ENCODE measurements at regions not wholly inside any gene's neighbourhood (a gene's known extent, or its start where the extent isn't known, plus 50 kb on each side); places are given as distances from the start of the nearest gene placed in this dataset.
"Not testable (repeated sequence)": the region's sequence is repeated elsewhere in the genome, so short reads cannot be mapped to it uniquely, and the experiment has no call there.

- DNase-seq, result no peak
Observed at GRCh38 chr20:6692566-6693173, 74.8 kb upstream of the BMP2 start.

GRCh38 chr20:6691516-6691915, 76.0 kb upstream of the BMP2 start:
- no peak for DNase-seq

GRCh38 chr20:6689339-6689973, 78.0 kb upstream of the BMP2 start:
- no peak for DNase-seq

- DNase-seq, result no peak
Observed at GRCh38 chr20:6686171-6686570, 81.3 kb upstream of the BMP2 start.

DNA sequence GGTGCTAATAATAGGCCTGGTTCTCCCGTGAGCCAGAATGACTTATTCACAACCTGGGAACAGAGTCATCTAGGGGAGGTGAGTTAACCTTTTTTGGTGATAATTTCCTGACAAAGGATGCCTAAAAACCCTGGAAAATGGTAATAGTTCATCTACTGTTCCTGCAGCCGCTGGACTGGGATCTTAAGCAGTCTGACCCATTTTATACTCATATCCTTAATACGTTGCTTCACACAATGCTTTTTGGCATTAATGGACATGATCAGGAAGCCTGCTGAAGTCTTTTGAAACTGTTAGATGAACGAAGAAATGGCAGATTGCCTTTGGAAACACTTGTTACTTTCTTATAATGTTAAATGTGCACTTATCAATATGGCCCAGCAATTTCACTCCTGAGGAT, 81.9 kb upstream of the BMP2 start:
- no peak for DNase-seq

- no peak for DNase-seq
Observed at GRCh38 chr20:6685181-6685582, 82.3 kb upstream of the BMP2 start.

DNA sequence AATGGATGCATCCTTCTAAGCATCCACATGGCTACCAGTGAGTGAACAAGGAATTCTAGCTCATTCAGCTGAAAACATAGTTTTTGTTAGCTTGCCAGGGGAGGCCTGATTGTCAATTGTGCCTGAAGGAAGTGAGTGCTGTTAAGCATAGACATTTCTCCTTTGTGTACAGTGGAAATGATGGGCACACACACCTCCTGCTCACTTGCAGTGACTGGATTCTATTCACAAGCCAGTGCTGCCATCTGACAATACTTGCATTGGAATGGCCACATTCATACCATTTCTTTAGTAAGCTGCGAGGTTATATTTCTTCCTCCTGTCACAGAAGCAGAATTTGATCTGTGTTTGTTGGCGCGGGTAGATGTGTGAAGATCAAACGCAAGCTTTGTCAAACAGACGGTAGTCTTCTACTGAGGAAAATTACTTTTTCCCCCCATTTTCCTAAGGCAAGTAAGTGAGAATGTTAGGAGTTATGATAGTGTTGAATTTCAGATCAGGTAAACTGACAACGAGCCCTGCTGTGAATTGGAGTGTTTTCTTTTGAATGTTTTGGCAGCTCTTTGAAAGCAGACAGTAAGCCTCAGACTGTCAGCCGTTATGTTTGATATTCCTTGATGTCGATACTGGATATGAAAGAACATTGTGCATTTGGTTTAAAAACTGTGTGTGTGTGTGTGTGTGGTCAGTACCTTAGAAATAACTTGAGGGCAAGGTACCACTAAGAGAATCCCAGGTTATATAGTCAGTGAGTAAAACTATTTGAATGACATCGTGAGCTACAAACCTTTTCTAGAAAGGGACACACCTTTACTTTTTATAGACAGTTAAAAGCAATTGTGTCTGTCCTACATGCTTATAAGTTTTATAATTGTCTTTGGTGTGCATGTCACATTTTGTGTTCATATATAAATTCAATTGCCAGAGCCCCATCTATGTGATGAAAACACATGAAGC, 84.2 kb upstream of the BMP2 start:
- DNase-seq, result no peak

GRCh38 chr20:6680854-6681253, 86.6 kb upstream of the BMP2 start:
- no peak for DNase-seq

- DNase-seq, result no peak
Observed at GRCh38 chr20:6680441-6680840, 87.0 kb upstream of the BMP2 start.

GRCh38 chr20:6679086-6679485, 88.4 kb upstream of the BMP2 start:
- no peak for DNase-seq

- DNase-seq, result no peak
Observed at GRCh38 chr20:6678101-6678500, 89.4 kb upstream of the BMP2 start.

- DNase-seq, result no peak
Observed at GRCh38 chr20:6674831-6675230, 92.7 kb upstream of the BMP2 start.

GRCh38 chr20:6673071-6673470, 94.4 kb upstream of the BMP2 start:
- DNase-seq, result no peak

- no peak for DNase-seq
Observed at GRCh38 chr20:6671829-6672228, 95.7 kb upstream of the BMP2 start.

DNA sequence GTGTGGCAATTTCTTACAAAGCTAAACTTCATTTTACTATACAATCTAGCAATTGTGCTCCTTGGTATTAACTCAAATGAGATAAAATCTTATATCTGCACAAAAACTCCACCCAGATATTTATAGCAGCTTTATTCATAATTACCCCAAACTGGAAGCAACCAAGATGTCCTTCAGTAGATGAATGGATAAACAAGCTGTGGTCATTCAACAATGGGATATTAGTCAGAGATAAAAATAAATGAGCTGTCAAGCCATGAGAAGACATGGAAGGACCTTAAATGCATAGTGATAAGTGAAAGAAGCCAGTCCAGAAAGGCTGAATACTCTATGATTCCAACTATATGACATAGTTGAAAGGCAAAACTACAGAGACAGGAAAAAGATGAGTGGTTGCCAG, 98.9 kb upstream of the BMP2 start:
- no peak for DNase-seq

DNA sequence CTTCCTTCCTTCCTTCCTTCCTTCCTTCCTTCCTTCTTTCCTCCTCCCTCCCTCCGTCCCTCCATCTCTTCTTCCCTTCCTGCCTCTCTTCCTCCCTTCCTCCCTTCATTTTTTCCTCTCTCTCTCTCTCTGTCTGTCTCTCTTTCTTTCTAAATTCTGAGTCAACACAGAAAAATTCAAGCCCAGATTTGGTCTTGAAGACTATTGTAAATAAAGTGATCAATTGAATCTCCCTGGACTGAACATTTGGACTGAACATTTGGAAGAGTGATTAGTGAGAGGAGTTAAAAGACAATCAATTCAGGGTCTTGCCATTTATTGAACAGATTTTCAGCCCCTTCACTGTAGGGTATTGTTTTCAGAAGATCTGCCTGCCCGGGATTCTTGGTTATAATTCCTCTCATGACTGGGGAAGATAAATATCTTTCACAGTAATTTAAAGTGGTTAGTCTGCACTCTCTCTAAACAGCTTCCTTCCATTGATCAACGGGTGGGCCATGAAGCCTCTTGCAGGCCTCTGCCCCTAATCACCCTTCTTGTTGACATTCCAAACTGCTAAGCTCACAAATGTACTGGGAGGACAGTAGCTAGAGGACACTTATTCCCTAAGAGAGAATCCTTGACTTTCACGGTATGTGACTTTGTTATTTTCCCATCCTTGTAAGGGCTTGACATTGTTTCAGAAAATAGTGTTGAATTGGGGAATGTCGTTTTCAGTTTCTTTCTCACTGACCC, 101.7 kb upstream of the BMP2 start:
- no peak for DNase-seq

- no peak for DNase-seq
Observed at GRCh38 chr20:6665161-6665560, 102.3 kb upstream of the BMP2 start.

DNA sequence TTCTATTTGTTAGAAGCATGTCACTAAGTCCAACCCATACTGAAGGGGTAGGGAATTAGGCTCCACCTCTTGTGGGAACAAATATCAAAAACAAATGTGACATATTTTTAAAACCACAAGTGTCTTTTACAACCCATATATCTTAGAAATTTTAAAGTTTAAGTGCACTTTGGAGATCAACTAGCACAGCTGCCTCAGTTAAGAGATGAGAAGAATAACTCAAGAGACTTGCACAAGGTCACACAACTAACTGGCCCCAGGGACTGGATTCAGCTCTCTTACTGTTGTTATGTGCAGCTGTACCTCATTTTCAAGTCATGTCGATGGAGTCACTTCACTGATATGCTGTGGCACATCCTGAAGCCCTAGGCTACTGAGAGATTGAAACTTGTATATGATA, 102.9 kb upstream of the BMP2 start:
- DNase-seq, result no peak

GRCh38 chr20:6663751-6664388, 103.6 kb upstream of the BMP2 start:
- no peak for DNase-seq

GRCh38 chr20:6663104-6663503, 104.4 kb upstream of the BMP2 start:
- DNase-seq, result no peak

DNA sequence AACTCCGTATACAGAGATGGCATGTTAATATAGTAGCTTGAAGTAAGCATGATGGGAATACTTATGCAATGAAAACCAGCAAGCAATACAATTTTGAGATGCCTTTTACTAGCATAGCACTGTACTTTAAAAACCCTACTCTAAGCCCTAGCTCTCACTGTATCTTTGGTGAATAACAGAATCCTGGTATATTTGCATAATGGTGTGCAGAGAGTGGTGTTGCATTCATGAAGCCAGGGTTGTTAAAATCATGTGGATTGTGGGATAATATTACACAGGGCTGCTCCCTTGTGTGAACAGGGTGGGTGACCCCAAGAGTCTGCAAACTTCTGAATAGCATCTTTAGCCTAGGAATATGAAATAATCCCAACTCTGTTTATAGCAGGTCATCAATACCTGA, 105.2 kb upstream of the BMP2 start:
- no peak for DNase-seq

DNA sequence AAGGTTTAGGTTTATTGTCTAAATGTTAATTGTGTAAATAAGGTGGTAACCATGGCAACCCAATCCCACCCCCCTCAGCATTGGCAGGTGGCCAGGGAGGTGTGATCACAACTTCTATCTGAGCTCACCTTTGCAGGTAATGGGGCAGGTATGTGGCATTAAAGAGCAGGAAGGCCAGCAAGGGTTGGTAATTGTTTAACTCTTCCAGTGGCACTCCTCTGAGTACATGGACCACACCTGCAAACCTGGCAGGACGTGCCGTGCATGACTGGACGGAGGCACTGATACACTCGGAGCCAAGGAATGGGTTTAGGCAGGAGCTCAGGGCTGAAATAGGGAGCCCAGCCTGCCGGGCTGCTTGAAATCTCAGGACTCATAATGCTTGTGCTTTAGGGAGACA, 107.0 kb upstream of the BMP2 start:
- no peak for DNase-seq

DNA sequence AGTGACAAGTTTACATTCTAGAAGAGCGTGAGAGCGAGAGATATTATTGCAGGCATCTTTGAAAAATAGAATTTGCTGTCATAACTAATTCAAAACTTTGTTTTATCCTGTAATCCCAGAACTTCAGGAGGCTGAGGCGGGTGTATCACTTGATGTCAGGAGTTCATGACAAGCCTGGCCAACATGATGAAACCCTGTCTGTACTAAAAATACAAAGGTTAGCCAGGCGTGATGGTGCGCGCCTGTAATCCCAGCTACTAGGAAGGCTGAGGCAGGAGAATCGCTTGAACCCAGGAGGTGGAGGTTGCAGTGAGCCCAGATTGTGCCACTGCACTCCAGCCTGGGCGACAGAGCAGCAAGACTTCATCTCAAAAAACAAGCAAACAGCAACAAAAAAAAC, 108.6 kb upstream of the BMP2 start:
- not testable (repeated sequence) for DNase-seq

Data from SIG-M5 (cell line).